HG03432 (cell line): ENCODE measurements at regions not wholly inside any gene's neighbourhood (a gene's known extent, or its start where the extent isn't known, plus 50 kb on each side); places are given as distances from the start of the nearest gene placed in this dataset.
"Not testable (repeated sequence)": the region's sequence is repeated elsewhere in the genome, so short reads cannot be mapped to it uniquely, and the experiment has no call there.

Source experiments
- ATAC-seq: cut with Tn5 transposase; IDR thresholded peaks from one replicate; pipeline ENCODE4 v1.9.1; 2021; ENCODE audit warnings: mild to moderate bottlenecking, moderate library complexity; ENCODE audit not compliant: unreplicated experiment

GRCh38 chr13:97856304-97856675 lies 97.2 kb upstream of the IPO5 start:
- peak; percentile 51 for ATAC-seq

GRCh38 chr13:97858161-97858560 lies 95.3 kb upstream of the IPO5 start:
- no peak for ATAC-seq

GRCh38 chr13:97866346-97866745 lies 87.1 kb upstream of the IPO5 start:
- no peak for ATAC-seq

- no peak for ATAC-seq
Measured at GRCh38 chr13:97866751-97867150, 86.7 kb upstream of the IPO5 start.

- no peak for ATAC-seq
Measured at GRCh38 chr13:97873398-97873797, 80.1 kb upstream of the IPO5 start.

- ATAC-seq, result no peak
Measured at GRCh38 chr13:97875218-97875617, 78.3 kb upstream of the IPO5 start.

- ATAC-seq, result no peak
Measured at GRCh38 chr13:97875911-97876310, 77.6 kb upstream of the IPO5 start.

GRCh38 chr13:97878431-97879375 lies 74.8 kb upstream of the IPO5 start:
- ATAC-seq, result no peak

GRCh38 chr13:97879646-97880310 lies 73.7 kb upstream of the IPO5 start:
- no peak for ATAC-seq

- no peak for ATAC-seq
Measured at GRCh38 chr13:97880311-97880675, 73.2 kb upstream of the IPO5 start.

- ATAC-seq, result no peak
Measured at GRCh38 chr13:97881556-97881955, 71.9 kb upstream of the IPO5 start.

GRCh38 chr13:97883396-97883795 lies 70.1 kb upstream of the IPO5 start:
- no peak for ATAC-seq

- ATAC-seq, result no peak
Measured at GRCh38 chr13:97884707-97885468, 68.6 kb upstream of the IPO5 start.

- no peak for ATAC-seq
Measured at GRCh38 chr13:97885641-97886040, 67.8 kb upstream of the IPO5 start.

- ATAC-seq, result no peak
Measured at GRCh38 chr13:97889803-97890202, 63.7 kb upstream of the IPO5 start.

- no peak for ATAC-seq
Measured at GRCh38 chr13:97890573-97890972, 62.9 kb upstream of the IPO5 start.

- ATAC-seq, result not testable (repeated sequence)
Measured at GRCh38 chr13:97891964-97892363, 61.5 kb upstream of the IPO5 start.

- no peak for ATAC-seq
Measured at GRCh38 chr13:97892717-97893116, 60.8 kb upstream of the IPO5 start.

GRCh38 chr13:97895383-97895782 lies 58.1 kb upstream of the IPO5 start:
- no peak for ATAC-seq

- ATAC-seq, result no peak
Measured at GRCh38 chr13:97896446-97896845, 57.0 kb upstream of the IPO5 start.

GRCh38 chr13:97901716-97902115 lies 51.8 kb upstream of the IPO5 start:
- ATAC-seq, result no peak
